ENCODE measurements at regions not wholly inside any gene's neighbourhood (a gene's known extent, or its start where the extent isn't known, plus 50 kb on each side); places are given as distances from the start of the nearest gene placed in this dataset.

DNA sequence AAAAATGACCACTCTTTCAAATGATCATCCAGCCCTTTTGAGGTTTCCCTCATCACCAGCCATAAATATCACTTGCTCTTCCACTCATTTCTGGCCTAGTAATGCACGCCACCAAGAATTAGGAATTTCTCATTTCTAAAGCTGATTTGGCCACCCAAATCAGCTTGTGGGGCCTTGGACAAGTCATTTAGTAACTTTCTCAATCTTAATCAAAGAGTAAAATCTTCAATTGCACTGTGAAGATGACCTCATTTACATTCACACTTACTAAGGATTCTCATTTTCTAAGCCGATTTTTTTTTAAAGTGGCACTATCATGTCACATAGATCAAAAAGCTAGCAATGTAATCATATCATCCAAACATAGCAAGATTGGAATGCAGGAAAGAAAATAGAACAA lies 150.0 kb upstream of the HHIP start:
- H2AFZ ChIP-seq (ENCODE audit: low read length), result no peak overlapping the region
- H3K18ac ChIP-seq (ENCODE audit: insufficient read length, low read depth, low read length), result no peak overlapping the region
- no peak overlapping the region for H3K23ac ChIP-seq (ENCODE audit: insufficient read length, low read depth, low read length)
- Mint-ChIP-seq H3K4me3 (no peak overlapping the region), H3K27me3 (ENCODE audit: low read depth) (no peaks in the 10 kb centered on the region), H3K36me3 (ENCODE audit: insufficient read depth in 1 of 3, low read depth in 3 of 3) (no peaks in the 10 kb centered on the region), H3K27ac (no peak overlapping the region), H3K9me3 (no peaks in the 10 kb centered on the region; a peak in 1 of 5 replicates), H3K4me1 (peaks cover 4 to 6% of the 10 kb centered on the region in 2 experiments; a peak in 3 of 4 replicates)
- no peak overlapping the region for H2BK20ac ChIP-seq (ENCODE audit: low read depth, low read length, poor library complexity, severe bottlenecking)
- no peak overlapping the region for H2BK12ac ChIP-seq (ENCODE audit: insufficient read length, low read depth, low read length)
- no peak overlapping the region for H4K8ac ChIP-seq (replicated peaks; ENCODE audit: insufficient read length, low read depth, low read length)
- H3K9ac ChIP-seq (ENCODE audit: extremely low read depth, insufficient read length, low read length), result no peak overlapping the region
- no peak overlapping the region for H4K91ac ChIP-seq (ENCODE audit: insufficient read length, low read depth, low read length)
- DNase-seq, result no peak
- no peak overlapping the region for H4K5ac ChIP-seq (ENCODE audit: insufficient read length, low read depth, low read length)
- WGBS (ENCODE audit: extremely low coverage, insufficient read length, low lambda C conversion rate), result no CpG with 5 or more reads among the region's 2 CpGs
- H3K56ac ChIP-seq (ENCODE audit: insufficient read length, low read depth, low read length), result no peak overlapping the region
- no peaks in the 10 kb centered on the region for H4K20me1 ChIP-seq (ENCODE audit: control insufficient read depth, insufficient read depth, insufficient read length)
- H2AK5ac ChIP-seq (ENCODE audit: insufficient read length, low read length), result no peak overlapping the region
- no peak overlapping the region for H3K14ac ChIP-seq (ENCODE audit: insufficient read depth, low read length)
- H3K27me3 ChIP-seq (ENCODE audit: insufficient read depth, low read length), result no peaks in the 10 kb centered on the region
- no peak overlapping the region for H3K4me2 ChIP-seq (ENCODE audit: insufficient read depth, insufficient read length, low read length)
- no peak overlapping the region for H3K27ac ChIP-seq (ENCODE audit: insufficient read length, low read depth, low read length)
- H3K4me1 ChIP-seq (ENCODE audit: insufficient read depth, low read length), result no peaks in the 10 kb centered on the region
- H2BK15ac ChIP-seq (ENCODE audit: low read depth, low read length), result no peak overlapping the region
- H2BK5ac ChIP-seq (ENCODE audit: insufficient read length, low read length), result no peak overlapping the region
- H3K4ac ChIP-seq (ENCODE audit: low read depth, low read length), result no peak overlapping the region
- no peak overlapping the region for H2BK120ac ChIP-seq (ENCODE audit: low read depth, low read length, poor library complexity, severe bottlenecking)
- H3K79me2 ChIP-seq (ENCODE audit: insufficient read depth, low read length), result no peaks in the 10 kb centered on the region
- H3T11ph ChIP-seq (ENCODE audit: low read length), result no peak overlapping the region
- no peaks in the 10 kb centered on the region for H3K9me3 ChIP-seq (ENCODE audit: control insufficient read depth, low read depth, low read length)
- H3K23me2 ChIP-seq (ENCODE audit: insufficient read length, low read depth, low read length, poor library complexity, severe bottlenecking), result no peaks in the 10 kb centered on the region
- TF ChIP-seq, protein P1, sequence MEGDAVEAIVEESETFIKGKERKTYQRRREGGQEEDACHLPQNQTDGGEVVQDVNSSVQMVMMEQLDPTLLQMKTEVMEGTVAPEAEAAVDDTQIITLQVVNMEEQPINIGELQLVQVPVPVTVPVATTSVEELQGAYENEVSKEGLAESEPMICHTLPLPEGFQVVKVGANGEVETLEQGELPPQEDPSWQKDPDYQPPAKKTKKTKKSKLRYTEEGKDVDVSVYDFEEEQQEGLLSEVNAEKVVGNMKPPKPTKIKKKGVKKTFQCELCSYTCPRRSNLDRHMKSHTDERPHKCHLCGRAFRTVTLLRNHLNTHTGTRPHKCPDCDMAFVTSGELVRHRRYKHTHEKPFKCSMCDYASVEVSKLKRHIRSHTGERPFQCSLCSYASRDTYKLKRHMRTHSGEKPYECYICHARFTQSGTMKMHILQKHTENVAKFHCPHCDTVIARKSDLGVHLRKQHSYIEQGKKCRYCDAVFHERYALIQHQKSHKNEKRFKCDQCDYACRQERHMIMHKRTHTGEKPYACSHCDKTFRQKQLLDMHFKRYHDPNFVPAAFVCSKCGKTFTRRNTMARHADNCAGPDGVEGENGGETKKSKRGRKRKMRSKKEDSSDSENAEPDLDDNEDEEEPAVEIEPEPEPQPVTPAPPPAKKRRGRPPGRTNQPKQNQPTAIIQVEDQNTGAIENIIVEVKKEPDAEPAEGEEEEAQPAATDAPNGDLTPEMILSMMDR (conservative IDR thresholded peaks at IDR 0.05), result no peak
- no peaks in the 10 kb centered on the region for H3K79me1 ChIP-seq (ENCODE audit: insufficient read depth, low read depth, low read length, poor library complexity, severe bottlenecking)
